Smooth muscle cell of the brain vasculature (primary cell): ENCODE measurements at regions not wholly inside any gene's neighbourhood (a gene's known extent, or its start where the extent isn't known, plus 50 kb on each side); places are given as distances from the start of the nearest gene placed in this dataset.

Experiments
- DNase-seq: peaks from one replicate; pipeline ENCODE4 v3.0.0-alpha.2; 2012; ENCODE audit warnings: low read depth, low spot score

GRCh38 chr9:26742828-26743476 is 149.7 kb downstream of the CAAP1 start:
- DNase-seq: no peak

DNA sequence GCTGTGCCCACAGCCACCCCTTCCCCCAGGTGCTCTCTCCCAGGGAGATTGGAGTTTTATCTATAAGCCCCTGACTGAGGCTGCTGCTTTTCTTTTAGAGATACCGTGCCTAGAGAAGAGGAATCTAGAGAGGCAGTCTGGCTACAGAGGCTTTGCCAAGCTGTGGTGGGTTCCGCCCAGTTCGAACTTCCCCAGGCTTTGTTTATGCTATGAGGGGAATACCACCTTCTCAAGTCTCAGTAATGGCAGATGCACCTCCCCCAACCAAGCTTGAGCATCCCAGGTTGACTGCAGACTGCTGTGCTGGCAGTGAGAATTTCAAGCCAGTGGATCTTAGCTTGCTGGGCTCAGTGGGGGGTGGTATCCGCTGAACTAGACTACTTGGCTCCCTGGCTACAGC is 157.4 kb downstream of the CAAP1 start:
- DNase-seq: no peak

- DNase-seq: no peak
Observed at GRCh38 chr9:26729187-26729586, 163.4 kb downstream of the CAAP1 start.

DNA sequence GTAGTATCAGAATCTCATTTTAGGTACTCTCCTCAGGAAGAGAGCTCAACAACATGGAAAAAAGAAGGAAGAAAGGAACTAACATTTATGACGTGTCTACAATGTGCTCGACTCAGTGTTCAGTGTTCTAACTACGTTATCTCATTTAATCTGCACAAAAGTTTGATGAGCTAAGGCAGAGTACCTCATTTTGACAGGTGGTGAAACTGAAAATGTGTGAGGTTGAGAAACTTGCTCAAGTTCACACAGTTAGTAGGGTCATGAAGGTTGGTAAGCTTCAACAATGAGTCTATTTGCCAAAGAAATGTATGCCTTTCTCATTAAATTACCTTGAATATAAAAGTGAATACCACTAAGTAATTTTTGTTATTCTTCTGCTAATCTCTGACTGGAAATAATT is 165.1 kb downstream of the CAAP1 start:
- no peak for DNase-seq

DNA sequence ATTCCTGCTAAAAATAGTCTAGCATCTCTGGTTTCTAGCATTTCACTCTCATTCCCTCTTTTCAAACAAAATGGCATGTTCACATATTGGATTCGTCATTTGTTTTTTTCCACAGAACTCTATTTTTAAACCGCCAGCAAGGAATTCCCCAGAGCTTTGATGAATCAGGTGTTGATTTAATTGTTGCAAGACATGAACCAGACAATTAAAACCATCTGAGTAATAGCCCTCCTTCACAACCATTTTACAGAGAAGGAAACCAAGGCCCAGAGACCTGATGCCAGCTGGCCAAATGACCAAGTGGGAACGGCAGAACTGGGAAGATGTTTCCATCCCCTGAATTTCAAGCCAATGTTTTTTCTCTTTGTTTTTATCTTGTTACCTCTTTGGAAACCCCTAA is 167.0 kb downstream of the CAAP1 start:
- no peak for DNase-seq

- no peak for DNase-seq
Observed at GRCh38 chr9:26723486-26723885, 169.1 kb downstream of the CAAP1 start.

DNA sequence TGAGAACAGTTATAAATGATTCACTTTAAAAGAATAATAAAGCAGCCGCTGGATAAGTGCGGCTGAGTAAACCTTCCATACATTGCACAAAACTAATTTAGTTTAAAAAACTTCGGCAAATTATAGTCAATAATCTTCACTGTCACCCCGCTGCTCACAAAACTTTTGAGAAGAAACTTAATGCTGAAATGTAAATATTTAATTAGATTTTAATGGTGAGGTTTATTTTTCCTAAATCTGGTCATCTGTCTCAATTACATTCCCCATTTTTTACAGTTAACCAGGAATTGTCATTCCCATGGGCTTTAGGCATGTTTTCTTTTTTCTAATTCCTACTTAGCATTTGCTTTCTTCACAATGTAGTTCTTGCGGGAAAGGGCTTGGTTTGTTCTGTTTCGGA is 169.8 kb downstream of the CAAP1 start:
- no peak for DNase-seq

DNA sequence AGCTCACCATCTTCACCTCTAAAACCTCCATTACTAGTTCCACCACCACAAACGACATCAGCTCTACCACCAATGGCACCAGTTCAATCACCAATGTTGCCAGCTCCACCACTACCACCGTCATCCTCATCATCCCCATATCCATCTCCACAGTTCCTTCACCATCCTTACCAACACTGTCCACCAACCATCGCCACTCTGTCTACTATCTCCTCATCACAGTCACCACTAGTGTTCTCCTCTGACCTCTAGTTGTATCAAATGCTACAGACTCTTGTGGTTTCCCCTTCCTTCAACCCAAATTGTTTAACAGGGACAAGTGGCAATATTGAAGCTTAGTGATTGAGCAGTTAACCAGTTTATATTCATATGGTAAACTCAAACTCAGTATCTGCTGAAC is 182.6 kb downstream of the CAAP1 start:
- DNase-seq: no peak

GRCh38 chr9:26706223-26706622 is 186.4 kb downstream of the CAAP1 start:
- DNase-seq: no peak

DNA sequence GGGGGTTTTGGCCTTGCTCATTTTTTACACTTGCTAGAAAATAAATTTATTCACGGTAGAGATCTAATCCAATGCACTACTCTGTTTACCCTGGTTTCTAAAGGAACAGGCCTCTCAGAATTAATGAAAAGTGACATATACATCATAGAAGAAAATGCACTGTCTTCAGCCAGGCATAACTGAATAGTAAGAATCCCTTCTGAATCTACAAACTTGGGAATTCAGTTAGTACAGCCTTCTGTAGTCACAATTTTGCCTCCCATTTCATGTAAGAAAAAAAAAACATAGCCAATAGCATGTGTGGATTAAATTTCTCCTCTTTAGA is 197.3 kb downstream of the CAAP1 start:
- DNase-seq: no peak

DNA sequence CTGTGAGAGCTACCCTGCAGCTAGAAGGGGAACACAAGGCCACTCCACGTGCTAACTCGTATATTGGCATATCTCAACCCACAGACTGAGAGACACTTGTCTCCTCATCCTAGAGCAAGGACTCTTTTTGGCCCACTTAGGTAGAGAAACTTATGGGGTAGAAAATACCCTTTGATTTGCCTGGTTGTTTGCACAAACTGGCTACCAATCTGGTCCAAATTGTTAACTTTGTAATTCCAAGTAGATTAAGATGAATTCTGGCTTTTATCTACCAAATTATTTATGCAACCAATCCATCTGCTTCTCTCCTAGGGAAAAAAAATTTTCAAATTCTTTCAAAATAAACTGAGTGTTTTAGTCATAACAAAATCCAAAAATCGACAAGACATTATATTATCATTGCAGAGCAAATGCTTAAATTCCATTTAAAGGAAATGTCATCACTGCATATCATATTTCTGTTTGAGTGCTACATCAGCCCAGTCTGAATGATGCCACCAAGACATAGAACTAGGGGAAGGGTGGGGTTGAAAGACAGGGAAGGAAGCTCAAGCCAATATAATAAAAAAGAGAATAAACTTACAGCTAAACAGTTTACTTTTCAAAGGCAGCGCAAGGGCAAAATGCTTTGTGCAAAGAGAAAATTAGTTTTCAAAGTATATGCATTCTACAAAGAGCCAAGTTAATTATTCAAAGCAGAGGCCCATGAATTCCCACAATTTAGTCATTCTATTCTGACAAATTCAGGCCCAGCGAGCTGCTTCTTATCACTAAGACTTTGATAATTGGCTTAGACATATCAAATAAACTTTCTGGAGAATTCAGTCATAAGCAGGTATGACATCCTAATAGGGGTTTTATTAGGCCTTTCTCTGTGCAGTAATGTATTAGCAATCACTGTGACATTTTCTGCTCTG is 198.0 kb downstream of the CAAP1 start:
- no peak for DNase-seq

- DNase-seq: no peak
Observed at GRCh38 chr9:26689041-26689440, 203.6 kb downstream of the CAAP1 start.

- no peak for DNase-seq
Observed at GRCh38 chr9:26687421-26687820, 205.2 kb downstream of the CAAP1 start.

DNA sequence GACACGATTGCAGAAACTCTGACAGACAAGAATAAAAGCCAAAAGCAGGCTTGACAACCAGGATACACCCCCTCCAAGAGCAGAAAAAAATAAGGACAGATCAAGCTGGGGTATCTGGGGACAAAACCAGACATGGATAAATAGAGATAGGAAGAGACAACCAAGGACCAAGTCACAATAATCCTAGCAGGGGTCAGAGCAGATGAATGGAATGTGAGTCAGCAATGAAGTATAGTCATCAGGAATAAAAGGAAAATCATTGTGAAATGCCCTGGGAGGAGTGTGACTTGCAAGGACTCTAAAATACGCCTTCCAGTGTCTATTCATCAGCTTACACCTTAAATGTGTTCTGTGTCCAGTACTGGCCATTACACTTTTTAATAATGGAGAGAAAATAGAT is 206.8 kb downstream of the CAAP1 start:
- no peak for DNase-seq

DNA sequence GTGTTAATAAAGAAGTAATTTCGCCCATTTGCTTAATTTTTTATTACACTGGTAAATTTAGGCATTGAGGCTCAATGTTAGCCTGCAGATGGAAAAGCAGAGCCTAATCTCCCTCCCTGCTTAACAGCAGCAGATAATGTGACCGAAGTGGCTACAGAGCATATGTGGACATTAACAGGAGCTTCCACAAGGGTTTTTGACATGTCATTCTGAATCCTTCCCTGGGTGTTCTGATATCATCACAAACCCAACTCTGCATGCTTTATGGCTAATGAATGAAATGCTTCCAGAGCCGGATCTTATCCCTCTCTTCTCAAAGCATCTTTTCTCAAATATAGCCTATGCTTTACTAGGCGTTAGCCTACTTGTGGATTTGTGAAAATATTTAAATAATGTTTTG is 208.6 kb downstream of the CAAP1 start:
- no peak for DNase-seq

DNA sequence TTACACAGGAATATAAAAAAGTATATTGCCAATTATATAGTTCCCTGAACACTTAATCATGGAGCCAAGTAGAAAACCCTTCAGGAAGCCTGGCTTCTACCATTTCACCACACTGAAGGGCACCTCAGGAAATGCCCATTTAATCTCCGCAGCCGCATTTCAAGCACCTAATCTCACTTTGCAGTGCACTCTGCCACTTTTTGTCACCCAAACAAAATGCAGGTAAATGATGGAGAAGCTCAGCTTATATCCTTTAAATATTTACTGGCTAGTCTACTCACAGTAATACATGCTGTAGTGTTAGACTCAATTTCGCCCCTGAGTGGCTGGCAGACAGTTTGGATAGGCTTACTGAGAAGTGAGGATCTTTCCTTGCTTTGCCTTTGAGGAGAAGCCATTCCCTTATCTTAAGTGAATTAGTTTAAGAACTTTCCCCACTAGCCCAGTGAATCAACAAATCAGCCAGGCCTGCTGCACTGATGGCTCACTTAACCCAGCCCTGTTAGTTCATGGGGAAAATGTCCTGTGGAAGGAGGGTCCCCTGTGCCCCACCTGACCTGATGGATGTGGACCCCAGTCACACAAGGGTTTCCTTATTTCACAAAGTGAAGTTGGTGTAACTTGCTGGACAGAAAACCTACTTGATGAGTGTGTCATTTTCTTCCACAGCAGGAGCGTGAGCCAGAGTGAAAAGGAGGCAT is 209.7 kb downstream of the CAAP1 start:
- no peak for DNase-seq

GRCh38 chr9:26682041-26682440 is 210.6 kb downstream of the CAAP1 start:
- no peak for DNase-seq

DNA sequence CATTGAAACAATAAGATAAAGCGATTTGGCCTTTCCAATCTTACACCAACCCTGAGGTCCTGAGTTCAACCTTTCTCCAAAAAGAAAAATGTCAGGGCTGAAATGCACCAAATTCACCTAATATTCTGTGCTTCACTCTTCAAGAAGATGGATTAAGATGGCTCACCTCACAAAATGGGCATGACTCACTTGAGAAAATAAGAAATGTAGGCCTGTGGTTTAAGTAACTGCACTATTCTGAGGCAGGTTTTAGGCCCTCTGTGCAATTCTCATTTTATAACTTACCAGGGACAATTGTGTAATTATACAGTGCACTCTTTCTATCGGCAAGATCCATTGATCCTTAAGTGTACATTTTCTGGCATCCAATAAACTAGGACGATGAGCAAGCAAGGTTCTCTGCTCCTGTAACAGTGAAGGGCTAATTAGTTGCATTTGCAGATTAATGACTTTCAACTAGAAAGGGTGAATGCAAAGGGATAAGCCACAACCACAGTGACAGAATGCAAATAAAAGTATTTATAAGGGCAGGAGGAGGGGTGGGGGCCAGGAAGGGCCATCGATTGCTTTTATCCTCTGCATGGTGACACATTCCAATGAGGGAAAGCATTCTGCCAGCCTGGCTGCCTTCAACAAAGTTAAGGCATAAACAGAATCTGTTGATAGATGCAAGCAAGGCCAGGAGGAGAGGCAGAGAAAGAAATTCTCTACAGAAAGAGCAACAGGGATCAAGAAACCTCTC is 214.5 kb downstream of the CAAP1 start:
- no peak for DNase-seq

DNA sequence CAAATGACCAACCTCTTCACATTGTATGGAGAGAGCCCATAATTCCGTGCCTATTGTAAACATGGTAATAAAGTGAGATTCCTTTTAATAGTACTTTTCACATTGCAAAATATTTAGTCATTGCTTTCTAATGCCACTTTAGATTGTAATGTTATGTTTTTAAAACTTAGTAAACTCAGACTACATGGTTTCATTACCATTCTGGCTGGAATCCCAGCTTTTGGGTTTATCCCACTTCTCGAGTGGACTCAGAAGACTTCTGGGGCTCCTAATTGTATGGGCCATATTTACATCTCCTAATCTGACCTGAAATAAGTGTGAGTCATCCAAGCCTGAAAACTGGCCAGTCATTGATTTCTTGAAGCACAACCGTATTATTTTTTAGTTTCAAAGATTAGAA is 217.6 kb downstream of the CAAP1 start:
- no peak for DNase-seq

- DNase-seq: no peak
Observed at GRCh38 chr9:26673261-26673660, 219.3 kb downstream of the CAAP1 start.

- DNase-seq: no peak
Observed at GRCh38 chr9:26669701-26670670, 222.6 kb downstream of the CAAP1 start.
